ENCODE measurements at regions not wholly inside any gene's neighbourhood (a gene's known extent, or its start where the extent isn't known, plus 50 kb on each side); places are given as distances from the start of the nearest gene placed in this dataset.
A peak's percentile ranks its signal among the peaks of the same experiment; 100 is the strongest.
"Not testable (repeated sequence)": the region's sequence is repeated elsewhere in the genome, so short reads cannot be mapped to it uniquely, and the experiment has no call there.

GRCh38 chr13:21237081-21237480, 60.6 kb downstream of the MRPL57 start:
- Histone ChIP-seq H3K4me2 (no peak overlapping the region), H3K36me3 (no peaks in the 10 kb centered on the region), H4K20me1 (no peaks in the 10 kb centered on the region), H3K9me3 (replicated peaks in 1 of 11) (peaks cover 0 to 7% (median 0%) of the 10 kb centered on the region in 11 experiments; a peak in 4 of 22 replicates), H3K27ac (no peak overlapping the region), H3K4me1 (peaks cover 7 to 20% (median 11%) of the 10 kb centered on the region in 10 experiments; a peak in 17 of 20 replicates), H3K9ac (no peak overlapping the region), H3K4me3 (no peak overlapping the region), H3K27me3 (no peaks in the 10 kb centered on the region)
- no peak for TF ChIP-seq Cebpa-rat (IDR thresholded peaks at IDR 0.05)

GRCh38 chr13:21238267-21238666, 61.8 kb downstream of the MRPL57 start:
- peaks cover 0 to 7% (median 0%) of the 10 kb centered on the region in 11 experiments; a peak in 4 of 22 replicates for H3K9me3 ChIP-seq (replicated peaks in 1 of 11)

GRCh38 chr13:21240586-21240985, 64.1 kb downstream of the MRPL57 start:
- Histone ChIP-seq H3K4me2 (peak overlapping the region in 10 of 11 experiments; percentile 15 to 54 (median 40); a peak in 15 of 22 replicates), H3K27ac (no peak overlapping the region), H3K9me3 (replicated peaks in 1 of 11) (peaks cover 0 to 7% (median 0%) of the 10 kb centered on the region in 11 experiments; a peak in 4 of 22 replicates), H3K4me1 (peaks cover 7 to 10% (median 8%) of the 10 kb centered on the region in 10 experiments; a peak in 17 of 20 replicates), H3K36me3 (no peaks in the 10 kb centered on the region), H4K20me1 (no peaks in the 10 kb centered on the region), H3K27me3 (no peaks in the 10 kb centered on the region), H3K9ac (no peak overlapping the region), H3K4me3 (no peak overlapping the region)
- no peak for TF ChIP-seq Cebpa-rat (IDR thresholded peaks at IDR 0.05)

More at GRCh38 chr13:21238267-21238666, 61.8 kb downstream of the MRPL57 start:
- H3K4me2 ChIP-seq, result no peak overlapping the region
- TF ChIP-seq Cebpa-rat (IDR thresholded peaks at IDR 0.05), result no peak
- H3K9ac ChIP-seq, result no peak overlapping the region
- H3K4me1 ChIP-seq, result peaks cover 7 to 10% (median 8%) of the 10 kb centered on the region in 10 experiments; a peak in 17 of 20 replicates
- H3K36me3 ChIP-seq, result no peaks in the 10 kb centered on the region
- no peaks in the 10 kb centered on the region for H3K27me3 ChIP-seq
- H4K20me1 ChIP-seq, result no peaks in the 10 kb centered on the region
- H3K4me3 ChIP-seq, result no peak overlapping the region
- H3K27ac ChIP-seq, result no peak overlapping the region

- no peak overlapping the region for H3K9ac ChIP-seq
- peaks cover 0 to 7% (median 0%) of the 10 kb centered on the region in 11 experiments; a peak in 4 of 22 replicates for H3K9me3 ChIP-seq (replicated peaks in 1 of 11)
- no peak overlapping the region for H3K27ac ChIP-seq
- no peaks in the 10 kb centered on the region for H3K36me3 ChIP-seq
- no peak overlapping the region for H3K4me3 ChIP-seq
- H4K20me1 ChIP-seq, result no peaks in the 10 kb centered on the region
- no peak overlapping the region for H3K4me2 ChIP-seq
- H3K4me1 ChIP-seq, result peaks cover 7 to 10% (median 8%) of the 10 kb centered on the region in 10 experiments; a peak in 17 of 20 replicates
- no peaks in the 10 kb centered on the region for H3K27me3 ChIP-seq
- no peak for TF ChIP-seq Cebpa-rat (IDR thresholded peaks at IDR 0.05)
These were observed 65.8 kb downstream of the MRPL57 start for GRCh38 chr13:21242236-21242635.

GRCh38 chr13:21243045-21243897, 66.8 kb downstream of the MRPL57 start:
- H4K20me1 ChIP-seq, result no peaks in the 10 kb centered on the region
- peaks cover 7 to 10% (median 8%) of the 10 kb centered on the region in 10 experiments; a peak in 17 of 20 replicates for H3K4me1 ChIP-seq
- no peak overlapping the region for H3K27ac ChIP-seq
- H3K27me3 ChIP-seq, result no peaks in the 10 kb centered on the region
- H3K4me2 ChIP-seq, result no peak overlapping the region
- H3K9me3 ChIP-seq (replicated peaks in 1 of 11), result peaks cover 0 to 7% (median 0%) of the 10 kb centered on the region in 11 experiments; a peak in 1 of 22 replicates
- no peaks in the 10 kb centered on the region for H3K36me3 ChIP-seq
- no peak overlapping the region for H3K4me3 ChIP-seq
- H3K9ac ChIP-seq, result no peak overlapping the region
- no peak for TF ChIP-seq Cebpa-rat (IDR thresholded peaks at IDR 0.05)

GRCh38 chr13:21243898-21244184, 67.4 kb downstream of the MRPL57 start:
- not testable (repeated sequence) for H3K4me1 ChIP-seq; H3K9ac ChIP-seq; H3K36me3 ChIP-seq; H3K9me3 ChIP-seq (replicated peaks in 1 of 11); H3K4me3 ChIP-seq; H3K4me2 ChIP-seq; H4K20me1 ChIP-seq; H3K27ac ChIP-seq; H3K27me3 ChIP-seq

- Histone ChIP-seq H3K4me3 (no peak overlapping the region), H3K27ac (no peak overlapping the region), H3K36me3 (no peaks in the 10 kb centered on the region), H3K4me1 (no peaks in the 10 kb centered on the region), H3K9me3 (replicated peaks in 1 of 11) (0 out of 22 replicates have a peak, but pooled peaks cover 0 to 6% (median 0%) of the 10 kb centered on the region in 11 experiments), H3K27me3 (no peaks in the 10 kb centered on the region), H3K9ac (no peak overlapping the region), H3K4me2 (no peak overlapping the region), H4K20me1 (no peaks in the 10 kb centered on the region)
- no peak for TF ChIP-seq Cebpa-rat (IDR thresholded peaks at IDR 0.05)
These were observed 70.4 kb downstream of the MRPL57 start for GRCh38 chr13:21246761-21247452.

GRCh38 chr13:21256351-21256761, 79.9 kb downstream of the MRPL57 start:
- Histone ChIP-seq H3K9me3 (replicated peaks in 1 of 11) (peaks cover 0 to 10% (median 8%) of the 10 kb centered on the region in 11 experiments; a peak in 11 of 22 replicates), H3K4me1 (no peaks in the 10 kb centered on the region), H3K27me3 (no peaks in the 10 kb centered on the region), H3K9ac (no peak overlapping the region), H3K4me2 (no peak overlapping the region), H3K27ac (no peak overlapping the region), H3K4me3 (no peak overlapping the region), H4K20me1 (no peaks in the 10 kb centered on the region), H3K36me3 (no peaks in the 10 kb centered on the region)
- no peak for TF ChIP-seq Cebpa-rat (IDR thresholded peaks at IDR 0.05)

- no peak overlapping the region for H3K4me2 ChIP-seq
- H3K9me3 ChIP-seq (replicated peaks in 1 of 11), result peaks cover 0 to 10% (median 8%) of the 10 kb centered on the region in 11 experiments; a peak in 11 of 22 replicates
- no peaks in the 10 kb centered on the region for H3K36me3 ChIP-seq
- no peak overlapping the region for H3K4me3 ChIP-seq
- no peak for TF ChIP-seq Cebpa-rat (IDR thresholded peaks at IDR 0.05)
- no peak overlapping the region for H3K9ac ChIP-seq
- no peaks in the 10 kb centered on the region; a peak in 1 of 22 replicates for H4K20me1 ChIP-seq
- H3K4me1 ChIP-seq, result no peaks in the 10 kb centered on the region
- H3K27me3 ChIP-seq, result no peaks in the 10 kb centered on the region
- no peak overlapping the region for H3K27ac ChIP-seq
These were observed 80.4 kb downstream of the MRPL57 start for GRCh38 chr13:21256891-21257290.
